ENCODE measurements at regions not wholly inside any gene's neighbourhood (a gene's known extent, or its start where the extent isn't known, plus 50 kb on each side); places are given as distances from the start of the nearest gene placed in this dataset.

DNA sequence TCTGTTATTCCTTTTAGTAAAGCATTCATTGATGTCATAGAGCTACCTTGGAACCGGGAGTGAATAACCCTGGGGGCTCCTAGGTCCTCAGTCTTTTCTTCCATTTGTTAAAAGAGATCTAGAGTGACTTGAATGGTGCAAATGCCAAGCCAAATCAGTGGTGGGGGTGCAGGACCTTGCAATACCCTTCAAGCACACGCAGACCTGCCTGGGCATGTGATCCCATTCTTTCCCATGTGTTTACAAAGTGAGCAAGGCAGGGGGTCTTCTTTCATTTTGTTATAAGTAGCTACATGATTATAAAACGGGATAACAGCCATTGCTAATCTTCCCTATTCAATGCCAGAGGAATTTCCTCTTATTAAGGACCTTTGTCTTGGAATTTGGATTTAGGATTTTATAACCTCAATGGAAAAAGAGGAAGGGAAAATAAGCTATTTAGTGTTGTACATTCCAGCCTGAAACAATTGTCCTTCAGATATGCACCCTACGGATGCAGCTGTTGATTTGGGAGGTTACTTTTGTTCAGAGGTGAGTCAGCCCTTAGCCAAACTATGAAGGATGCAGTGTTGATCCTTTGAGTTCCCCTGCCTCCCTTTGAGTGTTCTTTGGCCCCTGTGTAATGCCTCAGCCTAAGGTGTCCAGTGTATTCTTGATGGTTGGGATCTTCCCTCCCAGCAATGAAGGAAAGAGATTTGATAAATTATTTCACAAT, 623.8 kb upstream of the HTR2C start (continued):
- TF ChIP-seq, protein P1, sequence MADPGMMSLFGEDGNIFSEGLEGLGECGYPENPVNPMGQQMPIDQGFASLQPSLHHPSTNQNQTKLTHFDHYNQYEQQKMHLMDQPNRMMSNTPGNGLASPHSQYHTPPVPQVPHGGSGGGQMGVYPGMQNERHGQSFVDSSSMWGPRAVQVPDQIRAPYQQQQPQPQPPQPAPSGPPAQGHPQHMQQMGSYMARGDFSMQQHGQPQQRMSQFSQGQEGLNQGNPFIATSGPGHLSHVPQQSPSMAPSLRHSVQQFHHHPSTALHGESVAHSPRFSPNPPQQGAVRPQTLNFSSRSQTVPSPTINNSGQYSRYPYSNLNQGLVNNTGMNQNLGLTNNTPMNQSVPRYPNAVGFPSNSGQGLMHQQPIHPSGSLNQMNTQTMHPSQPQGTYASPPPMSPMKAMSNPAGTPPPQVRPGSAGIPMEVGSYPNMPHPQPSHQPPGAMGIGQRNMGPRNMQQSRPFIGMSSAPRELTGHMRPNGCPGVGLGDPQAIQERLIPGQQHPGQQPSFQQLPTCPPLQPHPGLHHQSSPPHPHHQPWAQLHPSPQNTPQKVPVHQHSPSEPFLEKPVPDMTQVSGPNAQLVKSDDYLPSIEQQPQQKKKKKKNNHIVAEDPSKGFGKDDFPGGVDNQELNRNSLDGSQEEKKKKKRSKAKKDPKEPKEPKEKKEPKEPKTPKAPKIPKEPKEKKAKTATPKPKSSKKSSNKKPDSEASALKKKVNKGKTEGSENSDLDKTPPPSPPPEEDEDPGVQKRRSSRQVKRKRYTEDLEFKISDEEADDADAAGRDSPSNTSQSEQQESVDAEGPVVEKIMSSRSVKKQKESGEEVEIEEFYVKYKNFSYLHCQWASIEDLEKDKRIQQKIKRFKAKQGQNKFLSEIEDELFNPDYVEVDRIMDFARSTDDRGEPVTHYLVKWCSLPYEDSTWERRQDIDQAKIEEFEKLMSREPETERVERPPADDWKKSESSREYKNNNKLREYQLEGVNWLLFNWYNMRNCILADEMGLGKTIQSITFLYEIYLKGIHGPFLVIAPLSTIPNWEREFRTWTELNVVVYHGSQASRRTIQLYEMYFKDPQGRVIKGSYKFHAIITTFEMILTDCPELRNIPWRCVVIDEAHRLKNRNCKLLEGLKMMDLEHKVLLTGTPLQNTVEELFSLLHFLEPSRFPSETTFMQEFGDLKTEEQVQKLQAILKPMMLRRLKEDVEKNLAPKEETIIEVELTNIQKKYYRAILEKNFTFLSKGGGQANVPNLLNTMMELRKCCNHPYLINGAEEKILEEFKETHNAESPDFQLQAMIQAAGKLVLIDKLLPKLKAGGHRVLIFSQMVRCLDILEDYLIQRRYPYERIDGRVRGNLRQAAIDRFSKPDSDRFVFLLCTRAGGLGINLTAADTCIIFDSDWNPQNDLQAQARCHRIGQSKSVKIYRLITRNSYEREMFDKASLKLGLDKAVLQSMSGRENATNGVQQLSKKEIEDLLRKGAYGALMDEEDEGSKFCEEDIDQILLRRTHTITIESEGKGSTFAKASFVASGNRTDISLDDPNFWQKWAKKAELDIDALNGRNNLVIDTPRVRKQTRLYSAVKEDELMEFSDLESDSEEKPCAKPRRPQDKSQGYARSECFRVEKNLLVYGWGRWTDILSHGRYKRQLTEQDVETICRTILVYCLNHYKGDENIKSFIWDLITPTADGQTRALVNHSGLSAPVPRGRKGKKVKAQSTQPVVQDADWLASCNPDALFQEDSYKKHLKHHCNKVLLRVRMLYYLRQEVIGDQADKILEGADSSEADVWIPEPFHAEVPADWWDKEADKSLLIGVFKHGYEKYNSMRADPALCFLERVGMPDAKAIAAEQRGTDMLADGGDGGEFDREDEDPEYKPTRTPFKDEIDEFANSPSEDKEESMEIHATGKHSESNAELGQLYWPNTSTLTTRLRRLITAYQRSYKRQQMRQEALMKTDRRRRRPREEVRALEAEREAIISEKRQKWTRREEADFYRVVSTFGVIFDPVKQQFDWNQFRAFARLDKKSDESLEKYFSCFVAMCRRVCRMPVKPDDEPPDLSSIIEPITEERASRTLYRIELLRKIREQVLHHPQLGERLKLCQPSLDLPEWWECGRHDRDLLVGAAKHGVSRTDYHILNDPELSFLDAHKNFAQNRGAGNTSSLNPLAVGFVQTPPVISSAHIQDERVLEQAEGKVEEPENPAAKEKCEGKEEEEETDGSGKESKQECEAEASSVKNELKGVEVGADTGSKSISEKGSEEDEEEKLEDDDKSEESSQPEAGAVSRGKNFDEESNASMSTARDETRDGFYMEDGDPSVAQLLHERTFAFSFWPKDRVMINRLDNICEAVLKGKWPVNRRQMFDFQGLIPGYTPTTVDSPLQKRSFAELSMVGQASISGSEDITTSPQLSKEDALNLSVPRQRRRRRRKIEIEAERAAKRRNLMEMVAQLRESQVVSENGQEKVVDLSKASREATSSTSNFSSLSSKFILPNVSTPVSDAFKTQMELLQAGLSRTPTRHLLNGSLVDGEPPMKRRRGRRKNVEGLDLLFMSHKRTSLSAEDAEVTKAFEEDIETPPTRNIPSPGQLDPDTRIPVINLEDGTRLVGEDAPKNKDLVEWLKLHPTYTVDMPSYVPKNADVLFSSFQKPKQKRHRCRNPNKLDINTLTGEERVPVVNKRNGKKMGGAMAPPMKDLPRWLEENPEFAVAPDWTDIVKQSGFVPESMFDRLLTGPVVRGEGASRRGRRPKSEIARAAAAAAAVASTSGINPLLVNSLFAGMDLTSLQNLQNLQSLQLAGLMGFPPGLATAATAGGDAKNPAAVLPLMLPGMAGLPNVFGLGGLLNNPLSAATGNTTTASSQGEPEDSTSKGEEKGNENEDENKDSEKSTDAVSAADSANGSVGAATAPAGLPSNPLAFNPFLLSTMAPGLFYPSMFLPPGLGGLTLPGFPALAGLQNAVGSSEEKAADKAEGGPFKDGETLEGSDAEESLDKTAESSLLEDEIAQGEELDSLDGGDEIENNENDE (IDR thresholded peaks at IDR 0.05; ENCODE audit: insufficient replicate concordance, low read length), result peak; percentile 77
- TF ChIP-seq BACH1 (IDR thresholded peaks at IDR 0.05; ENCODE audit: low read length), result no peak
- 0 out of 2 replicates have a peak, but pooled peaks have one; percentile 19 for TF ChIP-seq SP1 (IDR thresholded peaks at IDR 0.05; ENCODE audit: low read depth, low read length)
- TF ChIP-seq TAF7 (optimal IDR thresholded peaks at IDR 0.05; ENCODE audit: borderline replicate concordance, low read depth, low read length), result no peak
- TF ChIP-seq ZNF274 (IDR thresholded peaks at IDR 0.05; ENCODE audit: borderline replicate concordance, extremely low read depth, low read length), result no peak
- no peak for TF ChIP-seq SUZ12 (IDR thresholded peaks at IDR 0.05; ENCODE audit: low read length)
- no peak for TF ChIP-seq TBP (IDR thresholded peaks at IDR 0.05; ENCODE audit: low read depth, low read length)
- TF ChIP-seq CBX5 (IDR thresholded peaks at IDR 0.05; ENCODE audit: low read depth, low read length), result no peak
- TF ChIP-seq TCF12 (IDR thresholded peaks at IDR 0.05; ENCODE audit: low read depth, low read length), result no peak
- TF ChIP-seq SIN3A (conservative IDR thresholded peaks at IDR 0.05 in 1 of 2, IDR thresholded peaks at IDR 0.05 in 1 of 2; ENCODE audit: low read depth in 1 of 2, low read length in 2 of 2), result no peak
- no peak for TF ChIP-seq EGR1 (IDR thresholded peaks at IDR 0.05; ENCODE audit: borderline replicate concordance, low read depth, low read length)
